Glutamatergic neuron (in vitro differentiated cells): ENCODE measurements at regions not wholly inside any gene's neighbourhood (a gene's known extent, or its start where the extent isn't known, plus 50 kb on each side); places are given as distances from the start of the nearest gene placed in this dataset.

Experiments used
- DNase-seq: peaks from one replicate; pipeline ENCODE4 v3.0.0; 2022
- H3K27ac Mint-ChIP-seq: one replicate; pipeline ENCODE4 v1.8.0; 2020; ENCODE audit warnings: mild to moderate bottlenecking, mixed read lengths, inconsistent platforms; ENCODE audit not compliant: unreplicated experiment
- H3K27me3 Mint-ChIP-seq: one replicate; pipeline ENCODE4 v1.8.0; 2020; ENCODE audit warnings: mild to moderate bottlenecking, moderate library complexity, mixed read lengths, inconsistent platforms; ENCODE audit not compliant: unreplicated experiment
- H3K36me3 Mint-ChIP-seq: one replicate; pipeline ENCODE4 v1.8.0; 2020; ENCODE audit warnings: mild to moderate bottlenecking, mixed read lengths, inconsistent platforms; ENCODE audit not compliant: unreplicated experiment
- H3K4me1 Mint-ChIP-seq: one replicate; pipeline ENCODE4 v1.8.0; 2020; ENCODE audit warnings: mild to moderate bottlenecking, low read depth, mixed read lengths, inconsistent platforms; ENCODE audit not compliant: unreplicated experiment
- H3K4me3 Mint-ChIP-seq: one replicate; pipeline ENCODE4 v1.8.0; 2020; ENCODE audit warnings: mild to moderate bottlenecking, mixed read lengths, inconsistent platforms; ENCODE audit not compliant: unreplicated experiment
- H3K9me3 Mint-ChIP-seq: one replicate; pipeline ENCODE4 v1.8.0; 2020; ENCODE audit warnings: mild to moderate bottlenecking, moderate library complexity, mixed read lengths, inconsistent platforms; ENCODE audit not compliant: unreplicated experiment
- TF ChIP-seq, protein P1 (sequence below): fragments of 200-600 bp; sonication (generic); IDR thresholded peaks from one replicate; pipeline ENCODE4 v1.5.0; 2021; ENCODE audit not compliant: partially characterized antibody, unreplicated experiment

DNA sequence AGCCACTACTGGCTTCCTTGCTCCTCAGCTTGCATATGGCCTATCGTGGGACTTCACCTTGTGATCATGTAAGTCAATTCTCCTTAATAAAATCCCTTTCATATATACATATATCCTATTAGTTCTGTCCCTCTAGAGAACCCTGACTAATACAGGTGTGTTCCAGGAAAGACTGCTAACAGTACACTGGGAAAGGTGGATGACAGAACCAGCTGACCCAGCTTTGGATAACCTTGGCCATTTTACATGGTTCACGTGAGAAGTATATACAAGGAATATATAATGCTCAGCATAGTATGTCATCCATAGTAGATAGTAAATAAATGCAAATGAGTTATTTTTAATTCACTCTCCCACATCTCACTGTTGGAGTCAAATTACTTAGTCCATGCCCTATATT, 1003.5 kb downstream of the SORCS3 start:
- TF ChIP-seq, protein P1, sequence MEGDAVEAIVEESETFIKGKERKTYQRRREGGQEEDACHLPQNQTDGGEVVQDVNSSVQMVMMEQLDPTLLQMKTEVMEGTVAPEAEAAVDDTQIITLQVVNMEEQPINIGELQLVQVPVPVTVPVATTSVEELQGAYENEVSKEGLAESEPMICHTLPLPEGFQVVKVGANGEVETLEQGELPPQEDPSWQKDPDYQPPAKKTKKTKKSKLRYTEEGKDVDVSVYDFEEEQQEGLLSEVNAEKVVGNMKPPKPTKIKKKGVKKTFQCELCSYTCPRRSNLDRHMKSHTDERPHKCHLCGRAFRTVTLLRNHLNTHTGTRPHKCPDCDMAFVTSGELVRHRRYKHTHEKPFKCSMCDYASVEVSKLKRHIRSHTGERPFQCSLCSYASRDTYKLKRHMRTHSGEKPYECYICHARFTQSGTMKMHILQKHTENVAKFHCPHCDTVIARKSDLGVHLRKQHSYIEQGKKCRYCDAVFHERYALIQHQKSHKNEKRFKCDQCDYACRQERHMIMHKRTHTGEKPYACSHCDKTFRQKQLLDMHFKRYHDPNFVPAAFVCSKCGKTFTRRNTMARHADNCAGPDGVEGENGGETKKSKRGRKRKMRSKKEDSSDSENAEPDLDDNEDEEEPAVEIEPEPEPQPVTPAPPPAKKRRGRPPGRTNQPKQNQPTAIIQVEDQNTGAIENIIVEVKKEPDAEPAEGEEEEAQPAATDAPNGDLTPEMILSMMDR: no peak
- Mint-ChIP-seq H3K36me3 (no peaks in the 10 kb centered on the region), H3K4me3 (no peak overlapping the region), H3K27ac (no peak overlapping the region), H3K4me1 (peaks cover 2% of the 10 kb centered on the region), H3K9me3 (no peaks in the 10 kb centered on the region), H3K27me3 (peaks cover 3% of the 10 kb centered on the region)
- no peak for DNase-seq

DNA sequence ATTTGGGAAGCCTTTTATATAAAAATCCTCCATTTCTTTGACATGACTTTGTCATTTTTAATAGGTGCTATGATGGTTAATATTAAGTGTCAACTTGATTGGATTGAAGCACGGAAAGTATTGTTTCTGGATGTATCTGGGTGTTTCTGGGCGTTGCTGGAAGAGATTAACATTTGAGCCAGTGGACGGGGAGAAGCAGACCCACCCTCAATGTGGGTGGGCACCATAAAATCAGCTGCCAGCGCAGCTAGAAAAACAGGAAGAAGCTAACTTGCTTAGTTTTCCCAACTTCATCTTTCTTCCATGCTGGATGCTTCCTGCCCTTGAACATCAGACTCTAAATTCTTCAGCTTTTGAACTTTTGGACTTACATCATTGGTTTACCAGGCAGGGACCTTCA, 1003.0 kb downstream of the SORCS3 start:
- DNase-seq: no peak
- Mint-ChIP-seq H3K4me3 (no peak overlapping the region), H3K9me3 (no peaks in the 10 kb centered on the region), H3K4me1 (peaks cover 2% of the 10 kb centered on the region), H3K27ac (no peak overlapping the region), H3K36me3 (peaks cover under 1% of the 10 kb centered on the region), H3K27me3 (peaks cover 3% of the 10 kb centered on the region)
- TF ChIP-seq, protein P1: no peak

DNA sequence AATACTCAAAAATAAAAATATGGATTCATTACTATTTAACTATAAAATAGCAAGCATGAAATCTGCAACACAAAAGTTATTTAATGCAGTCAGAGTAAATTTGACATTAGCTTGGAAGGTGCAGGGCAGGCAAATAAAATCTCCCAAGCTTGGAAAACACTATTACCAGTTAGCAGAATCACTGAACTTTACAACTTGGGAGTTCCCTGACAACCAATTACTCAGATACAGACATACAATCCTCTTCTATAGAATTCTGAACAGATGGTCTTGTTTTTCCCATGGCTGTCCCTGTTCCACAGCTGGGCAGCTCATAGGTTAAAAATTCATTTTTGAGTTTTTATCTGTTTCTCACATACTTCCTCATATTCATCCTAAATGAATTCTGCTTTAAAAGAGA, 1002.6 kb downstream of the SORCS3 start:
- TF ChIP-seq, protein P1: no peak
- H3K27me3 Mint-ChIP-seq: peaks cover 3% of the 10 kb centered on the region

DNA sequence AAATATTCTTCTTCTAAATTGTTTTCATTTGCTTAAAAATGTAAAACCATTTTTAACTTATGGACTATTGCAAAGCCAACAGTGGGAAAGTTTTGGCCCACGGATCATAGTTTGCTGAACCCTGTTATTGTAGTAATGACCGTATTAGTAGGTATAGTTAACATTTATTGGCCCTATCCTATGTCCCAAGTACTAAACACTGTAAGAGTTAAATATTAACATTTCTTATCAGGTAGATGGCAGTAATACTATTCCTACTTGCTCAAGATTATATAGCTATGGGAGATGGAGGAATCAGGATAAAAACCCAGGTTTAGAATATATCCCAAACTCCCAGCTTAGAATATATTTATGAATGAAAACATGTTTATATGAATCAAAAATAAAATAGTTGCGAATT, 993.2 kb downstream of the SORCS3 start:
- Mint-ChIP-seq H3K4me1 (no peaks in the 10 kb centered on the region), H3K27ac (no peak overlapping the region), H3K4me3 (no peak overlapping the region), H3K9me3 (no peaks in the 10 kb centered on the region), H3K27me3 (no peaks in the 10 kb centered on the region), H3K36me3 (peaks cover 4% of the 10 kb centered on the region)
- TF ChIP-seq, protein P1: no peak
- no peak for DNase-seq

More for the DNA sequence above, 1002.6 kb downstream of the SORCS3 start:
- Mint-ChIP-seq H3K4me1 (peaks cover 2% of the 10 kb centered on the region), H3K27ac (no peak overlapping the region), H3K4me3 (no peak overlapping the region), H3K36me3 (peaks cover 4% of the 10 kb centered on the region), H3K9me3 (no peaks in the 10 kb centered on the region)
- DNase-seq: no peak

DNA sequence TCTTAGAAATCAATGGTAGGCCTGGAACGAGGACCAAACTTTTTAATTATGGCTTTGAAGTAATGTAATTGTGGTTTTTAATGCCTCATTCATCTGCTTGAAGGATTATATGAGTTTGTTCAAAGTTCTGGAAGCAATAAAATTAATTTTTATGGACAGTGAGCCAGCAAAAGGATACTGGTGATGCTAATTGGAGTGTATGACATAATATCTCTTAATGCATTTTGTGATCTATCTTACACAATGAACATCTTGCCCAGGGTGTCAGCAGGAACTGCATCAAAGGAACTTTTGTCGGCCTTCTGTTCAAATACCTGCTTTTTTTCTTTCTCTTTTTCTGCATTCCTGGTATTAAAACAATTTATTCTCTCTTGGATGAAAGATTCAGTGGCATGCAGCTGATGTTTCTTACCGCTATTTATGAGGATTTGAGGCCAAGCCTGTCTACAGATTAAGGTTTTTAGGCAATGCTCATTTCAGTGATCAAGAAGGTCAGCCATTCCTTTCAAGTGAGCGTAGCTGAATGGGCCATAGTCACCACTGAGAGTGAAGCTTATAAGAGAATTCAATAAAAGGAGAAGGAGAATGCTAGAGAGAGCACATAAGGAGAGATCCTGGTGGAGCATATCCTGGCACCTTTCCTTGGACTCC, 974.8 kb downstream of the SORCS3 start:
- no peak overlapping the region for H3K27ac Mint-ChIP-seq
- H3K4me3 Mint-ChIP-seq: no peak overlapping the region
- TF ChIP-seq, protein P1: no peak
- H3K9me3 Mint-ChIP-seq: no peaks in the 10 kb centered on the region
- H3K36me3 Mint-ChIP-seq: no peaks in the 10 kb centered on the region
- no peaks in the 10 kb centered on the region for H3K4me1 Mint-ChIP-seq
- H3K27me3 Mint-ChIP-seq: peaks cover 2% of the 10 kb centered on the region
- no peak for DNase-seq
